ENCODE measurements at regions not wholly inside any gene's neighbourhood (a gene's known extent, or its start where the extent isn't known, plus 50 kb on each side); places are given as distances from the start of the nearest gene placed in this dataset.

GRCh38 chr5:67291671-67292070, 95.1 kb upstream of the CD180 start:
- 99% methylated on average over 6 of the region's 7 CpGs for WGBS
- Histone ChIP-seq H3K79me1 (replicated peaks; ENCODE audit: low read length, poor library complexity, severe bottlenecking) (no peaks in the 10 kb centered on the region), H3K23ac (ENCODE audit: low read length in 2 of 2) (no peak overlapping the region)

GRCh38 chr5:67291066-67291465, 94.5 kb upstream of the CD180 start:
- peak overlapping the region in 1 of 2 experiments; percentile 67 for H3K4ac ChIP-seq (ENCODE audit: low read depth in 1 of 2, low read length in 2 of 2)
- no peaks in the 10 kb centered on the region for H3K36me3 ChIP-seq (ENCODE audit: control insufficient read depth in 1 of 2, insufficient read depth in 2 of 2, low read depth in 1 of 2, low read length in 2 of 2)
- H3K27me3 ChIP-seq (ENCODE audit: control insufficient read depth in 1 of 2, insufficient read depth in 1 of 2, low read length in 2 of 2) = no peaks in the 10 kb centered on the region
- H3K14ac ChIP-seq (ENCODE audit: low read length in 2 of 2) = no peak overlapping the region
- H2BK12ac ChIP-seq (ENCODE audit: low read length in 2 of 2) = peak overlapping the region in 1 of 2 experiments; percentile 90
- H3K4me1 ChIP-seq (ENCODE audit: control insufficient read depth, insufficient read depth, low read depth, low read length) = peaks cover 1% of the 10 kb centered on the region
- no peak overlapping the region for H2BK15ac ChIP-seq (ENCODE audit: low read depth, poor library complexity, severe bottlenecking)
- H3K4me3 ChIP-seq (ENCODE audit: insufficient read depth in 1 of 2, low read depth in 1 of 2, low read length in 2 of 2) = no peak overlapping the region
- H3K9me3 ChIP-seq (ENCODE audit: control insufficient read depth, low read length) = no peaks in the 10 kb centered on the region
- peak overlapping the region; percentile 55 to 77 for H3K18ac ChIP-seq (ENCODE audit: low read depth in 1 of 2, low read length in 2 of 2)
- no peak overlapping the region for H4K8ac ChIP-seq (ENCODE audit: low read length)
- H2AK5ac ChIP-seq (ENCODE audit: low read length, severe bottlenecking) = no peak overlapping the region
- no peak overlapping the region for H3K23ac ChIP-seq (ENCODE audit: low read length in 2 of 2)
- no peak overlapping the region for H2BK120ac ChIP-seq (ENCODE audit: low read depth, low read length)
- no peak overlapping the region for H2AFZ ChIP-seq (ENCODE audit: low read depth, low read length)
- no peaks in the 10 kb centered on the region for H3K79me1 ChIP-seq (replicated peaks; ENCODE audit: low read length, poor library complexity, severe bottlenecking)
- no peak overlapping the region for H3K9ac ChIP-seq (ENCODE audit: low read length)
- DNase-seq = no peak
- no peak overlapping the region for H2BK5ac ChIP-seq (ENCODE audit: low read depth, low read length, poor library complexity, severe bottlenecking)
- H4K91ac ChIP-seq (ENCODE audit: low read length) = peak overlapping the region; percentile 21
- H3K27ac ChIP-seq (ENCODE audit: low read length, poor library complexity, severe bottlenecking) = no peak overlapping the region
- no peak overlapping the region for H3K4me2 ChIP-seq (ENCODE audit: low read length, poor library complexity, severe bottlenecking)
- WGBS = 93% methylated on average over 3 of the region's 4 CpGs

More at GRCh38 chr5:67291671-67292070, 95.1 kb upstream of the CD180 start:
- Histone ChIP-seq H3K27ac (ENCODE audit: low read length, poor library complexity, severe bottlenecking) (no peak overlapping the region), H3K4me2 (ENCODE audit: low read length, poor library complexity, severe bottlenecking) (no peak overlapping the region), H4K91ac (ENCODE audit: low read length) (no peak overlapping the region), H2AFZ (ENCODE audit: low read depth, low read length) (no peak overlapping the region), H2BK120ac (ENCODE audit: low read depth, low read length) (no peak overlapping the region), H3K4me1 (ENCODE audit: control insufficient read depth, insufficient read depth, low read depth, low read length) (peaks cover 1% of the 10 kb centered on the region), H3K27me3 (ENCODE audit: control insufficient read depth in 1 of 2, insufficient read depth in 1 of 2, low read length in 2 of 2) (no peaks in the 10 kb centered on the region), H3K14ac (ENCODE audit: low read length in 2 of 2) (no peak overlapping the region), H2AK5ac (ENCODE audit: low read length, severe bottlenecking) (no peak overlapping the region), H3K4me3 (ENCODE audit: insufficient read depth in 1 of 2, low read depth in 1 of 2, low read length in 2 of 2) (no peak overlapping the region), H3K4ac (ENCODE audit: low read depth in 1 of 2, low read length in 2 of 2) (peak overlapping the region in 1 of 2 experiments; percentile 2), H3K9me3 (ENCODE audit: control insufficient read depth, low read length) (no peaks in the 10 kb centered on the region), H3K18ac (ENCODE audit: low read depth in 1 of 2, low read length in 2 of 2) (peak overlapping the region in 1 of 2 experiments; percentile 55), H4K8ac (ENCODE audit: low read length) (no peak overlapping the region), H3K9ac (ENCODE audit: low read length) (no peak overlapping the region), H2BK5ac (ENCODE audit: low read depth, low read length, poor library complexity, severe bottlenecking) (no peak overlapping the region), H3K36me3 (ENCODE audit: control insufficient read depth in 1 of 2, insufficient read depth in 2 of 2, low read depth in 1 of 2, low read length in 2 of 2) (no peaks in the 10 kb centered on the region), H2BK15ac (ENCODE audit: low read depth, poor library complexity, severe bottlenecking) (no peak overlapping the region), H2BK12ac (ENCODE audit: low read length in 2 of 2) (peak overlapping the region in 1 of 2 experiments; percentile 53)
- no peak for DNase-seq

- no peak overlapping the region for H2AK5ac ChIP-seq (ENCODE audit: low read length, severe bottlenecking)
- H2BK12ac ChIP-seq (ENCODE audit: low read length in 2 of 2) = no peak overlapping the region
- no peak overlapping the region for H3K18ac ChIP-seq (ENCODE audit: low read depth in 1 of 2, low read length in 2 of 2)
- 57% methylated on average over 2 of the region's 3 CpGs for WGBS
- H3K9ac ChIP-seq (ENCODE audit: low read length) = no peak overlapping the region
- no peak overlapping the region for H3K14ac ChIP-seq (ENCODE audit: low read length in 2 of 2)
- H3K4me3 ChIP-seq (ENCODE audit: insufficient read depth in 1 of 2, low read depth in 1 of 2, low read length in 2 of 2) = no peak overlapping the region
- DNase-seq = no peak
- peaks cover 1% of the 10 kb centered on the region for H3K4me1 ChIP-seq (ENCODE audit: control insufficient read depth, insufficient read depth, low read depth, low read length)
- no peak overlapping the region for H3K4me2 ChIP-seq (ENCODE audit: low read length, poor library complexity, severe bottlenecking)
- H4K91ac ChIP-seq (ENCODE audit: low read length) = no peak overlapping the region
- H3K9me3 ChIP-seq (ENCODE audit: control insufficient read depth, low read length) = no peaks in the 10 kb centered on the region
- no peak overlapping the region for H2BK120ac ChIP-seq (ENCODE audit: low read depth, low read length)
- no peaks in the 10 kb centered on the region for H3K36me3 ChIP-seq (ENCODE audit: control insufficient read depth in 1 of 2, insufficient read depth in 2 of 2, low read depth in 1 of 2, low read length in 2 of 2)
- no peaks in the 10 kb centered on the region for H3K27me3 ChIP-seq (ENCODE audit: control insufficient read depth in 1 of 2, insufficient read depth in 1 of 2, low read length in 2 of 2)
- no peak overlapping the region for H3K27ac ChIP-seq (ENCODE audit: low read length, poor library complexity, severe bottlenecking)
- no peak overlapping the region for H2AFZ ChIP-seq (ENCODE audit: low read depth, low read length)
- H3K4ac ChIP-seq (ENCODE audit: low read depth in 1 of 2, low read length in 2 of 2) = no peak overlapping the region
- no peak overlapping the region for H3K23ac ChIP-seq (ENCODE audit: low read length in 2 of 2)
- no peak overlapping the region for H2BK5ac ChIP-seq (ENCODE audit: low read depth, low read length, poor library complexity, severe bottlenecking)
- H4K8ac ChIP-seq (ENCODE audit: low read length) = no peak overlapping the region
- H3K79me1 ChIP-seq (replicated peaks; ENCODE audit: low read length, poor library complexity, severe bottlenecking) = no peaks in the 10 kb centered on the region
- H2BK15ac ChIP-seq (ENCODE audit: low read depth, poor library complexity, severe bottlenecking) = no peak overlapping the region
Observed at GRCh38 chr5:67290655-67291054, 94.1 kb upstream of the CD180 start.

DNA sequence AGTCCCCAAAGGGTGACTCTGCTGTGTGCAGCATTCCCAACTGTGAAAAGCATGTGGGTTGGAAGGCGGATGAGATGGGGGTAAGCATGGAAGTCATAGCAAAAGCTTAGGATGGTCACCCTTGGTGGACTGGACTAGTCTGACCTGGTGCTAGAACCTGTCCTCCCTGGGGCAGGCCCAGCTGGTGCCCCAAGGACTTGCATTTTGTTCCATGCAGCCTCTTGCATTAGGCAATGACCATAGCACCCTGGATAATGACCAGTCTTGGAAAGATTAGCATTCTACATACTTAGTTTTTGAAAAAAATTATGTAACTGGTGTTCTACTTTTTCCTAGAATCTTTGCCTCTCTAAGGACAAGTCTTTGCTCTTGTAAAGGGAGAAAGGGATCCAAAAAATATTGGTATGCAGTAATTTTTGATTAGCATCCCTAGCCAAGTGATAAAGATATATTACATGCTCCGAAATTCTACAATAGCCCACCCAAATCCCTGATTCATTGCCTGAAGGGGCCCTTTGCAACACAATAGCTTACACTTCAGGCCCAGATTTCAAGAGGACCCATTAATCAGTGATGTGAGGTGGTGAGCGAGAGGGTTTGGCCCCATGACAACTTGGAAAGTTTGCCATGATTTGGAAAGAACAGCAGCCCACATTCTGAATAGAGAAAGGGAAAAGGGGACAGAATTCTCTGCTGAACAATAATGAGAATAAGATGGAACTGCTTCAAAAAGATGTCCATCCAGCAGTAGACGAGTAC, 93.3 kb upstream of the CD180 start:
- Histone ChIP-seq H3K18ac (ENCODE audit: low read depth in 1 of 2, low read length in 2 of 2) (no peak overlapping the region), H2BK15ac (ENCODE audit: low read depth, poor library complexity, severe bottlenecking) (no peak overlapping the region), H3K9ac (ENCODE audit: low read length) (no peak overlapping the region), H3K14ac (ENCODE audit: low read length in 2 of 2) (no peak overlapping the region), H3K4me1 (ENCODE audit: control insufficient read depth, insufficient read depth, low read depth, low read length) (peaks cover 1% of the 10 kb centered on the region), H3K27ac (ENCODE audit: low read length, poor library complexity, severe bottlenecking) (no peak overlapping the region), H2BK120ac (ENCODE audit: low read depth, low read length) (no peak overlapping the region), H4K8ac (ENCODE audit: low read length) (no peak overlapping the region), H3K23ac (ENCODE audit: low read length in 2 of 2) (no peak overlapping the region), H2AK5ac (ENCODE audit: low read length, severe bottlenecking) (no peak overlapping the region), H3K9me3 (ENCODE audit: control insufficient read depth, low read length) (no peaks in the 10 kb centered on the region), H3K4ac (ENCODE audit: low read depth in 1 of 2, low read length in 2 of 2) (peak overlapping the region; percentile 35 to 47), H3K27me3 (ENCODE audit: control insufficient read depth in 1 of 2, insufficient read depth in 1 of 2, low read length in 2 of 2) (no peaks in the 10 kb centered on the region), H2AFZ (ENCODE audit: low read depth, low read length) (no peak overlapping the region), H4K91ac (ENCODE audit: low read length) (no peak overlapping the region), H3K79me1 (replicated peaks; ENCODE audit: low read length, poor library complexity, severe bottlenecking) (no peaks in the 10 kb centered on the region), H2BK12ac (ENCODE audit: low read length in 2 of 2) (peak overlapping the region; percentile 21 to 83), H3K4me3 (ENCODE audit: insufficient read depth in 1 of 2, low read depth in 1 of 2, low read length in 2 of 2) (no peak overlapping the region), H2BK5ac (ENCODE audit: low read depth, low read length, poor library complexity, severe bottlenecking) (no peak overlapping the region), H3K36me3 (ENCODE audit: control insufficient read depth in 1 of 2, insufficient read depth in 2 of 2, low read depth in 1 of 2, low read length in 2 of 2) (no peaks in the 10 kb centered on the region), H3K4me2 (ENCODE audit: low read length, poor library complexity, severe bottlenecking) (no peak overlapping the region)
- DNase-seq = no peak
- WGBS = 98% methylated on average over 3 of the region's 4 CpGs
